Epithelial cell of prostate (primary cell): ENCODE measurements at regions not wholly inside any gene's neighbourhood (a gene's known extent, or its start where the extent isn't known, plus 50 kb on each side); places are given as distances from the start of the nearest gene placed in this dataset.
"Not testable (repeated sequence)": the region's sequence is repeated elsewhere in the genome, so short reads cannot be mapped to it uniquely, and the experiment has no call there.

Experiments
- DNase-seq: peaks from one replicate; pipeline ENCODE4 v3.0.0-alpha.2; 2011; ENCODE audit warnings: low read depth, low spot score
- H3K27ac ChIP-seq: fragments of 450-650 bp; 2 replicates; pipeline ENCODE4 v1.5.1; 2017; ENCODE audit warnings: mild to moderate bottlenecking

DNA sequence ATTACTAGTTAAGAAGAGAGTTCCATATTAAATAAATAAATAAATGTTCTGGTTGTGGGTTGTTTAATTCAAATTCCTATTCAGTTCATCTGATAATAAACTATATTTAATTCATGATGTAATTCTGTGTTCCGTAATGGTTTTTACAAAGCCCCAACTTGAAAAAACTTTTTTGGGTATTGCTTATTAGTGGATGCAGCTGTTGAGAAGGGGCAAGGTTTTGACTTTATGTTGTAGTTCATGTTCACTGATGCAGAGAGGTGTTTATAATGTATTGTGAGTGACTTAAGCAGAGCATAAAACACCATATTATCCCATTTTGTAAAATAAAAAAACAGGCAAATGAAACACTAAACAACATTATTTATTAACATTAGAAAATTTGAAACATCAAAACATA, 107.3 kb upstream of the TNFSF11 start:
- H3K27ac ChIP-seq = no peak overlapping the region
- DNase-seq = no peak

DNA sequence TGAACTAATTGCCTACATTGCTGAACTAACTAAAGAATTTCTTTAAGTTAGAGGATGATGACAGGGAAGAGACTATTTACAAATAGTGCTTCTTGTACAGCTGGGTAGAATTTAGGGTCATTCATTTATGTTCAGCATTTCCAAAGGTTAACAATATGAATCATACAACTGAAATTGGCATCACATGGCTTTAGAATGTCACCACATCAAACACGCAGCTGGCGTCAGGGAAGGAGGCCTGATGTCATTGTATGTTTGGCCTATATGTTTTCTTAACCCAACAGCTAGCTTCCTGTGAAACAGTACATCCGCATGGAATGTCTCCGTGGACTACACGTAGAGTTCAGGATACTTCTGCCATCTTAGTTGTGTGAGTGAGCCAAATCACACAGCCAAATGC, 99.0 kb upstream of the TNFSF11 start:
- H3K27ac ChIP-seq = no peak overlapping the region
- DNase-seq = no peak

- DNase-seq = no peak
- no peak overlapping the region for H3K27ac ChIP-seq
Measured at GRCh38 chr13:42477596-42478190, 96.3 kb upstream of the TNFSF11 start.

GRCh38 chr13:42478531-42479156, 95.3 kb upstream of the TNFSF11 start:
- DNase-seq = no peak
- no peak overlapping the region for H3K27ac ChIP-seq

- DNase-seq = no peak
- H3K27ac ChIP-seq = no peak overlapping the region
Measured at GRCh38 chr13:42484386-42484785, 89.6 kb upstream of the TNFSF11 start.

GRCh38 chr13:42485272-42485671, 88.7 kb upstream of the TNFSF11 start:
- no peak for DNase-seq
- H3K27ac ChIP-seq = no peak overlapping the region

GRCh38 chr13:42486711-42487198, 87.2 kb upstream of the TNFSF11 start:
- DNase-seq = peak; percentile 78
- peak overlapping the region; percentile 64 for H3K27ac ChIP-seq

GRCh38 chr13:42487221-42487620, 86.7 kb upstream of the TNFSF11 start:
- H3K27ac ChIP-seq = peak overlapping the region; percentile 64
- DNase-seq = no peak

DNA sequence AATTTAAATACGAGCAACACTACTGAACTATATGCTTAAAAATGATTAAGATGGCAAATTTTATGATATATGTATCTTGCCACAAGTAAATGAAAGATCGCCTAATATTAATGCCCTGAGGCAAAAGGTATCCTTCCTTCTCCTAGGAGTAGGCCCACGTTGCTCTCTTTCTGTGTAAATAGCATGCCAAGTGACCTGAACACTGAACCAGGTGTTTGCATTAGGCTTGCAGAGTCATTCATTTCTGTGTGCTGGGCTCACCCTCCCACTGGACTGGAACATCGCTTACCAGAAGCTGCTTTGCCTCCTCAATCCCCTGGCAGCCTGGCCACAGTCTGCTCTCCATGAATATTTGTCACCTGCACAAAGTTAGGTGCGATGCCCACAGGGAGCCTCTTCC, 83.3 kb upstream of the TNFSF11 start:
- DNase-seq = no peak
- H3K27ac ChIP-seq = no peak overlapping the region

GRCh38 chr13:42492372-42492920, 81.5 kb upstream of the TNFSF11 start:
- DNase-seq = no peak

DNA sequence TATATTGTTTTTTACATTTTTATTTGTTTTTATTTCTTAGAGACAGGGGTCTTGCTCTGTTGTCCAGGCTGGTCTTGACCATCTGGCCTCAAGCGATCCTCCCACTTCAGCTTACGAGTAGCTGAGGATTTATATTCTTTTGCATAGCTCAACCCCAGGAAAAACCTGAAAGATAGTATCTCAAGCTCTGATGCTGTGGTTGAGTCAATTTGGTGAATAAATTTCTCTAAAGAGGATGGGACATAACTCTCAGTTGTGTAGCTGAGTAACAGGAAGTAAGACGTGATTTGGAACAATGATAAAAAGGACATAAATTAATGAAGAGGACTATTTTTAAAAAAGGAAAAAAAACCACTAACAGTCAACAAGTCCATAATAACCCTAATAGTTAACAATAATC, 79.8 kb upstream of the TNFSF11 start:
- DNase-seq = no peak
- peak overlapping the region; percentile 68 for H3K27ac ChIP-seq

More at GRCh38 chr13:42492372-42492920, 81.5 kb upstream of the TNFSF11 start:
- no peak overlapping the region for H3K27ac ChIP-seq

DNA sequence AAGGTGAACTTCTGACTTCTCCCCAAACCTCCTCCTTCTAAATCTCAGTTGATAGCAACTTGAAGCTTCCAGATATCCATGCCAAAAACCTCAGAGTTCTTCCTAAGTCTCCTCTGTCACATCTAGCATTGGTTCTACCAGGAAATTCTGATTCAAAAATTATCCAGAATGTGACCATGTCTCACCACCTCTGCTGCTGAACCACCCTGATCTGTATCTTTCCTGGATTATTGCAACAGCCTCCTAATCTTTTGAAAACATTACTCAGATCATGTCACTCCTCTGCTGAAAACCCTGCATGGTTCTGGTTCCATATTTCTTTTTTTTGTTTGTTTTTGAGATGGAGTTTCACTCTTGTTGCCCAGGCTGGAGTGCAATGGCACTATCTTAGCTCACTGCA, 78.7 kb upstream of the TNFSF11 start:
- no peak for DNase-seq
- H3K27ac ChIP-seq = peak overlapping the region; percentile 68

GRCh38 chr13:42495751-42496150, 78.2 kb upstream of the TNFSF11 start:
- DNase-seq = no peak
- peak overlapping the region; percentile 68 for H3K27ac ChIP-seq

DNA sequence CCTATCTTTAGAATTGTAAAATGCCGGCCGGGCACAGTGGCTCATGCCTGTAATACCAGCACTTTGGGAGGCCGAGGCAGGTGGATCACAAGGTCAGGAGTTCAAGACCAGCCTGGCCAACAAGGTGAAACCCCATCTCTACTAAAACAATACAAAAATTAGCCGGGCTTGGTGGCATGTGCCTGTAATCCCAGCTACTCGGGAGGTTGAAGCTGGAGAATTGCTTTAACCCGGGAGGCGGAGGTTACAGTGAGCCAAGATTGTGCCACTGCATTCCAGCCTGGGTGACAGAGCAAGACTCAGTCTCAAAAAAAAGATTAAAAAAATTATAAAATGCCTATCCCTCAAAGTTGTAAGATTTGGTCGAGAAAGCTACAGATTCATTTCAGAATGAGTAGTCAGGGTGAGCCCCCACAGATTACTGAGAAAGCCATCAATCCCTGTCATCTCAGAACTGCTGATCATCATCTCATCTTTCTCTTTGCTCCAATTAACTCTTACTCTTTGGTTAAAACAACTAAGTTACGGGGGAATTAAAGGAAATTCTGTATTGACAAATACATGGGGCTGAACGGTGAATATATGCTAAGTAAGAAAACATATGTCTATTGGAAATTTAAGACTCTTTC, 76.9 kb upstream of the TNFSF11 start:
- peak overlapping the region; percentile 44 for H3K27ac ChIP-seq
- not testable (repeated sequence) for DNase-seq

DNA sequence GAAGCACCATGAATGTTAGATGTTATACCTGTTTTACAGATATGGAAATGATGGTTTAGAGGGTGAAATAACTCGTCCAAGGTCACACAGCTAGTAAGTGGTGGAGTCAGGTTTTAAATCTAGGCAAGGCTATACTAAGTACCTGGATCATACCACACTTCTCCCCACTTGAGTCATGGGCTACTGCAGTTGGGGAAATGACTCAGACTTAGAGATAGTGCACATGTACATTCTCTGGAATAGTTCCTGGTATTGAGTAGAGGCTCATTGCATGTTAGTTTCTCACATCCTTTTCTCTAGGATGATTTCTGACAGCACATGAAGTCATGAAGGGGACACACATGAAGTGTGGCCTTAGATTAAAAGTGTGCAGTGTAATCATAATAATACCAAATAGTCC, 76.2 kb upstream of the TNFSF11 start:
- peak; percentile 84 for DNase-seq
- peak overlapping the region; percentile 44 for H3K27ac ChIP-seq

DNA sequence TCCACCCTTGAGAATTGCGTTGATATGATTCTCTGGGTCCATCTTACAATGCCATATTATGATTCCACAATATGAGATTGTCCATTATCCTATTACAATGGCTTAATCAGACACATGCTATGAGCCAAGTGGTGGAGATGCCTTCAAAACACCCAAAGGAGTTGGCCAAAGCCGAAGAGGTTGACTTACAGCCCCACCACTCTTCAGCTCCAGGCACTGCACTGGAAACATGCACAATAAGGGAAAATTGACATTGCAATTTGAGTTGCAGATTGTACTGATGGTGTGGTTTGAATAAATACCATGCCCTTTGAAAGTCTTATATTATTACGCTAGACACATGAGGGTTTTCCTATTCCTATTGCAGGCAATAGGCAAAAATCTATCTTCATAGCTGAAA, 75.4 kb upstream of the TNFSF11 start:
- peak overlapping the region; percentile 44 for H3K27ac ChIP-seq
- DNase-seq = no peak
